IMR-90 (cell line): ENCODE measurements at regions not wholly inside any gene's neighbourhood (a gene's known extent, or its start where the extent isn't known, plus 50 kb on each side); places are given as distances from the start of the nearest gene placed in this dataset.

Experiments used
- ATAC-seq: fragments of 200-7000 bp; cut with Tn5 transposase; 2 replicates; pipeline ENCODE4 v1.9.1; 2020; ENCODE audit warnings: low read depth, mild to moderate bottlenecking, moderate library complexity
- BruUV-seq: library from RNA; stranded (reverse); fragments of 400-500 nt; replicated peaks from 2 replicates; lab custom pipeline; 2021; lab: Mats Ljungman, UMichigan
- CTCF ChIA-PET: fragments of 300-600 bp; formaldehyde crosslinking; extraction: SDS; loops from one replicate; lab custom pipeline; 2021; ENCODE audit warnings: antibody characterized with exemption; lab: Yijun Ruan, JAX
- POLR2A ChIA-PET: fragments of 300-600 bp; sonication (Branson Sonifier 250); formaldehyde crosslinking; loops from one replicate; lab custom pipeline; 2022; ENCODE audit warnings: antibody characterized with exemption; ENCODE audit not compliant: unreplicated experiment; lab: Charles Lee
- DNase-seq: peaks from one replicate; pipeline ENCODE4 v3.0.0; 2013
- H2AFZ ChIP-seq: replicated peaks from 2 replicates; pipeline ENCODE3; 2013; ENCODE audit warnings: low read length, mild to moderate bottlenecking; ENCODE audit not compliant: poor library complexity
- H2AK5ac ChIP-seq: 2 replicates; pipeline ENCODE4 v1.6.1; 2013; ENCODE audit warnings: low read depth, low read length, inconsistent platforms
- H2AK9ac ChIP-seq: replicated peaks from 2 replicates; pipeline ENCODE3; 2013; ENCODE audit warnings: mild to moderate bottlenecking, low read depth, low read length, moderate library complexity; ENCODE audit not compliant: poor library complexity
- H2BK120ac ChIP-seq: 2 replicates; pipeline ENCODE4 v1.6.1; 2013; ENCODE audit warnings: low read depth, low read length, inconsistent platforms
- H2BK15ac ChIP-seq: 3 replicates; pipeline ENCODE4 v1.6.1; 2013; ENCODE audit warnings: low read depth, low read length, inconsistent platforms
- H2BK20ac ChIP-seq: 2 replicates; pipeline ENCODE4 v1.6.1; 2013; ENCODE audit warnings: low read depth, mild to moderate bottlenecking, inconsistent platforms, low read length, moderate library complexity
- H2BK5ac ChIP-seq: 2 replicates; pipeline ENCODE4 v1.6.1; 2013; ENCODE audit warnings: mild to moderate bottlenecking, low read depth, low read length, inconsistent platforms; ENCODE audit not compliant: poor library complexity, severe bottlenecking
- H3K14ac ChIP-seq: replicated peaks from 2 replicates; pipeline ENCODE4 v1.6.1; 2013; ENCODE audit warnings: low read depth, low read length, inconsistent platforms
- H3K18ac ChIP-seq: 2 replicates; pipeline ENCODE4 v1.6.1; 2013; ENCODE audit warnings: low read depth, low read length, control low read depth
- H3K23ac ChIP-seq: 2 replicates; pipeline ENCODE4 v1.6.1; 2013; ENCODE audit warnings: low read depth, low read length, inconsistent platforms
- H3K27ac ChIP-seq: 2 replicates; pipeline ENCODE4 v1.5.1; 2013; ENCODE audit warnings: mild to moderate bottlenecking, control low read depth, low read length; ENCODE audit not compliant: insufficient read depth
- H3K27me3 ChIP-seq: 2 replicates; pipeline ENCODE4 v1.6.1; 2013; ENCODE audit warnings: low read length; ENCODE audit not compliant: control insufficient read depth, insufficient read depth
- H3K36me3 ChIP-seq: 2 replicates; pipeline ENCODE4 v1.6.1; 2013; ENCODE audit warnings: low read length, mixed read lengths; ENCODE audit not compliant: control insufficient read depth, insufficient read depth
- H3K4ac ChIP-seq: 2 replicates; pipeline ENCODE4 v1.6.1; 2013; ENCODE audit warnings: low read depth, low read length, inconsistent platforms
- H3K4me1 ChIP-seq: 2 replicates; pipeline ENCODE4 v1.6.1; 2013; ENCODE audit warnings: low read length, mixed read lengths; ENCODE audit not compliant: control insufficient read depth, insufficient read depth
- H3K4me2 ChIP-seq: 2 replicates; pipeline ENCODE4 v1.6.1; 2013; ENCODE audit warnings: low read depth, mild to moderate bottlenecking, control low read depth, low read length, moderate library complexity
- H3K4me3 ChIP-seq: 2 replicates; pipeline ENCODE4 v1.5.1; 2013; ENCODE audit warnings: low read depth, mild to moderate bottlenecking, control low read depth, low read length, moderate library complexity; ENCODE audit not compliant: insufficient read depth
- H3K56ac ChIP-seq: 2 replicates; pipeline ENCODE4 v1.6.1; 2013; ENCODE audit warnings: low read length, inconsistent platforms; ENCODE audit not compliant: insufficient read depth; ENCODE audit errors: extremely low read depth
- H3K79me1 ChIP-seq, 2 experiments: 2 replicates each; pipeline ENCODE4 v1.6.1; 2013; ENCODE audit warnings: low read length in 2 of 2, inconsistent platforms in 1 of 2, low read depth in 1 of 2
- H3K9ac ChIP-seq: 2 replicates; pipeline ENCODE4 v1.6.1; 2013; ENCODE audit warnings: low read depth, low read length, control low read depth
- H3K9me1 ChIP-seq: 2 replicates; pipeline ENCODE4 v1.6.1; 2013; ENCODE audit warnings: low read length, inconsistent platforms; ENCODE audit not compliant: insufficient read depth
- H3K9me3 ChIP-seq: 2 replicates; pipeline ENCODE4 v1.6.1; 2013; ENCODE audit warnings: low read length; ENCODE audit not compliant: control insufficient read depth, insufficient read depth
- H4K20me1 ChIP-seq: 2 replicates; pipeline ENCODE4 v1.6.1; 2013; ENCODE audit warnings: low read length, inconsistent platforms; ENCODE audit not compliant: insufficient read depth
- H4K5ac ChIP-seq: 2 replicates; pipeline ENCODE4 v1.6.1; 2013; ENCODE audit warnings: mild to moderate bottlenecking, low read depth, low read length, control low read depth
- H4K8ac ChIP-seq, 2 experiments: 2 replicates each; pipeline ENCODE4 v1.6.1; 2013; ENCODE audit warnings: low read depth in 2 of 2, low read length in 2 of 2, control low read depth in 1 of 2, inconsistent platforms in 1 of 2
- H4K91ac ChIP-seq: 2 replicates; pipeline ENCODE4 v1.6.1; 2013; ENCODE audit warnings: low read depth, low read length, inconsistent platforms; ENCODE audit not compliant: insufficient read depth
- BHLHE40 ChIP-seq: fragments of 150-350 bp; IDR thresholded peaks from 2 replicates; pipeline ENCODE4 v1.6.1; 2016; ENCODE audit warnings: mild to moderate bottlenecking, low read depth, low read length
- CEBPB ChIP-seq: IDR thresholded peaks from 2 replicates; pipeline ENCODE4 v1.6.1; 2012; ENCODE audit warnings: low read depth, low read length, improper control_type of control experiment
- CHD1 ChIP-seq: IDR thresholded peaks from 2 replicates; pipeline ENCODE4 v1.6.1; 2012; ENCODE audit warnings: low read depth, low read length, improper control_type of control experiment
- FOS ChIP-seq: fragments of 150-350 bp; IDR thresholded peaks from 2 replicates; pipeline ENCODE4 v1.6.1; 2016; ENCODE audit warnings: low read depth, low read length
- MAZ ChIP-seq: IDR thresholded peaks from 2 replicates; pipeline ENCODE4 v1.6.1; 2012; ENCODE audit warnings: low read depth, mild to moderate bottlenecking, low read length, improper control_type of control experiment, moderate library complexity, borderline replicate concordance
- POLR2A ChIP-seq: IDR thresholded peaks from 2 replicates; pipeline ENCODE4 v1.6.1; 2012; ENCODE audit warnings: mild to moderate bottlenecking, low read depth, low read length
- RAD21 ChIP-seq: IDR thresholded peaks from 2 replicates; pipeline ENCODE4 v1.6.1; 2012; ENCODE audit warnings: low read length, improper control_type of control experiment
- RCOR1 ChIP-seq: IDR thresholded peaks from 2 replicates; pipeline ENCODE4 v1.6.1; 2012; ENCODE audit warnings: mild to moderate bottlenecking, low read length, improper control_type of control experiment; ENCODE audit not compliant: insufficient replicate concordance
- RFX5 ChIP-seq: IDR thresholded peaks from 2 replicates; pipeline ENCODE4 v1.8.0; 2012; ENCODE audit warnings: low read depth, mild to moderate bottlenecking, low read length, moderate library complexity
- SMC3 ChIP-seq: fragments of 150-350 bp; IDR thresholded peaks from 2 replicates; pipeline ENCODE4 v1.6.1; 2016; ENCODE audit warnings: low read depth, mild to moderate bottlenecking, antibody characterized with exemption, low read length, moderate library complexity
- WGBS, 2 experiments: methylation state at CpG; one replicate each; pipeline versions ENCODE4 v1.1.5 to v1.1.7; 2013; ENCODE audit warnings: missing lambda C conversion rate in 2 of 2; ENCODE audit not compliant: insufficient read length in 1 of 2; ENCODE audit errors: extremely low coverage in 2 of 2; 5-methylcytosine and 5-hydroxymethylcytosine counted together
- dilution Hi-C: fragments of 300-500 bp; cut with HindIII; formaldehyde crosslinking; loops from one replicate; pipeline ENCODE4 v1.14.3; 2018; ENCODE audit warnings: low sequenced_read_pairs; ENCODE audit not compliant: unreplicated experiment
- in situ Hi-C: fragments of 300-500 bp; cut with MboI; formaldehyde crosslinking; loops from 3 replicates; pipeline ENCODE4 v1.14.3; 2019; ENCODE audit warnings: low sequenced_read_pairs, inconsistent platforms, mixed read lengths
- intact Hi-C: fragments of 100-400 bp; cut with micrococcal nuclease; formaldehyde crosslinking; loops from 2 replicates; pipeline ENCODE4 v1.10.0; 2022
- TF ChIP-seq, protein P1 (sequence below): conservative IDR thresholded peaks from 2 replicates; pipeline ENCODE4 v1.5.1; 2012; ENCODE audit warnings: mild to moderate bottlenecking, low read depth, low read length, improper control_type of control experiment

- BruUV-seq, result no TSS peak
Measured at GRCh38 chr6:121520337-121521163, 85.1 kb downstream of the GJA1 start.

More at GRCh38 chr6:121520337-121521163, 85.1 kb downstream of the GJA1 start:
- TF ChIP-seq RFX5 (no peak), SMC3 (no peak), BHLHE40 (peak; percentile 40), FOS (peak; percentile 0; the same call in 1 of the 2 replicates), MAZ (no peak), CHD1 (no peak), RAD21 (no peak), POLR2A (no peak), CEBPB (peak; percentile 63), RCOR1 (peak; percentile 35)
- TF ChIP-seq, protein P1, sequence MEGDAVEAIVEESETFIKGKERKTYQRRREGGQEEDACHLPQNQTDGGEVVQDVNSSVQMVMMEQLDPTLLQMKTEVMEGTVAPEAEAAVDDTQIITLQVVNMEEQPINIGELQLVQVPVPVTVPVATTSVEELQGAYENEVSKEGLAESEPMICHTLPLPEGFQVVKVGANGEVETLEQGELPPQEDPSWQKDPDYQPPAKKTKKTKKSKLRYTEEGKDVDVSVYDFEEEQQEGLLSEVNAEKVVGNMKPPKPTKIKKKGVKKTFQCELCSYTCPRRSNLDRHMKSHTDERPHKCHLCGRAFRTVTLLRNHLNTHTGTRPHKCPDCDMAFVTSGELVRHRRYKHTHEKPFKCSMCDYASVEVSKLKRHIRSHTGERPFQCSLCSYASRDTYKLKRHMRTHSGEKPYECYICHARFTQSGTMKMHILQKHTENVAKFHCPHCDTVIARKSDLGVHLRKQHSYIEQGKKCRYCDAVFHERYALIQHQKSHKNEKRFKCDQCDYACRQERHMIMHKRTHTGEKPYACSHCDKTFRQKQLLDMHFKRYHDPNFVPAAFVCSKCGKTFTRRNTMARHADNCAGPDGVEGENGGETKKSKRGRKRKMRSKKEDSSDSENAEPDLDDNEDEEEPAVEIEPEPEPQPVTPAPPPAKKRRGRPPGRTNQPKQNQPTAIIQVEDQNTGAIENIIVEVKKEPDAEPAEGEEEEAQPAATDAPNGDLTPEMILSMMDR, result peak; percentile 10; the same call in 1 of the 2 replicates
- peak overlapping the region; percentile 80 for H3K56ac ChIP-seq
- H4K91ac ChIP-seq, result peak overlapping the region; percentile 81
- H2AK9ac ChIP-seq, result no peak overlapping the region
- peaks cover 18% of the 10 kb centered on the region for H3K4me1 ChIP-seq
- ChIA-PET POLR2A (no interaction called here), CTCF (interaction anchor here (0.5 to 3.8 kb wide), 3 partner anchors 15 to 65 kb away, joined by 3 to 15 read pairs (median 5); no protein-coding TSS in a partner anchor)
- peaks cover 9% of the 10 kb centered on the region for H3K9me1 ChIP-seq
- WGBS, 2 experiments, result 28% methylated on average over 2 of the region's 7 CpGs; no CpG with 5 or more reads in 1 of the 2 experiments
- peak overlapping the region; percentile 90 for H2BK120ac ChIP-seq
- peak overlapping the region; percentile 26; the same call in 1 of the 2 replicates for H3K9ac ChIP-seq
- peak overlapping the region; percentile 3; the same call in 1 of the 2 replicates for H3K23ac ChIP-seq
- H3K4ac ChIP-seq, result peak overlapping the region; percentile 76
- H3K36me3 ChIP-seq, result no peaks in the 10 kb centered on the region
- peak overlapping the region; percentile 87 for H3K18ac ChIP-seq
- H3K79me1 ChIP-seq, result peaks cover 0 to 6% of the 10 kb centered on the region in 2 experiments; a peak in 1 of 4 replicates
- H3K27me3 ChIP-seq, result no peaks in the 10 kb centered on the region
- in situ Hi-C loops (no loop called here), intact Hi-C loops (loop anchor here (1.0 to 5.0 kb wide), 5 partner anchors 16 to 327 kb away; no protein-coding TSS in a partner anchor), dilution Hi-C loops (no loop called here)
- H3K14ac ChIP-seq, result peak overlapping the region; percentile 73
- peak overlapping the region; percentile 76 for H4K5ac ChIP-seq
- DNase-seq (peak; percentile 89), ATAC-seq (peak; percentile 75)
- H4K8ac ChIP-seq, result peak overlapping the region; percentile 35 to 85
- H3K9me3 ChIP-seq, result no peaks in the 10 kb centered on the region
- no peak overlapping the region for H3K4me3 ChIP-seq
- H2BK5ac ChIP-seq, result peak overlapping the region; percentile 98
- H2AK5ac ChIP-seq, result peak overlapping the region; percentile 54
- peak overlapping the region; percentile 51; the same call in 1 of the 2 replicates for H3K4me2 ChIP-seq
- H3K27ac ChIP-seq, result peak overlapping the region; percentile 58
- H2BK15ac ChIP-seq, result peak overlapping the region; percentile 49; the same call in 2 of the 3 replicates
- H2BK20ac ChIP-seq, result peak overlapping the region; percentile 91
- H4K20me1 ChIP-seq, result no peaks in the 10 kb centered on the region
- no peak overlapping the region for H2AFZ ChIP-seq
